ENCODE measurements at regions not wholly inside any gene's neighbourhood (a gene's known extent, or its start where the extent isn't known, plus 50 kb on each side); places are given as distances from the start of the nearest gene placed in this dataset.

DNA sequence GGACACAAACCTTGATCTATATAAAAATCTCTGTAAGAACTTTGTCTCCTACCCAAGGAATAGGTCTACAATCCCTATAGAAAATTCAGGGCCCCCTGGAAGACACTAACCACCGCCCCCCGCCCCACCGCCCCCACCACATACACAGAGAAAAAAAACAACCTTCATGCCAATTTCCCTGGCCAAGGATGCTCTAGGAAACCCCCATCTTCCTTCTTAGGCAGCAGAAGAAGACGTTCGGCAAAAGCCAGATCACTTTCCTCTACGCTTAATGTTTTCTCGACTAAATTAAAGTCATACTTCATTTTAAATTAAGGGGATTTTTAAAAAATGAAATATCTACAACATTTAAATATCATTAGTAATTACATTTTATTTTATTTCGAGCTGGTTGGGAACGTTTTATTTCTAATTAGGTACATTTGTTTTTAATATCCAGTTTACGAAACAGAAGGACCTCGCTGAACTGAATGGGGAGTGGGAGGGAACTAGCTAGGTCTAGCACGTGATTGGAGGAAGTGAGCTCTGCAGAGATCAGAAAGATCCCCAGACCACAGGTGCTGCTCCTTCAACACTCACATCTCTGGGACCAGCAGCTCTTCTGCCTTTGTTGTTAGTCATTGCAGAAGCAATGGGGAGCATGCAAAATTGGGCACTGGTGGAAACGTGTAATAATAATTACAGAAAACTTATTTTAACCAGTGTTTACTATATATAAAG lies 472.3 kb downstream of the MN1 start:
- DNase-seq, result peak; percentile 54

- DNase-seq, result no peak
Observed at GRCh38 chr22:27329966-27330645, 471.4 kb downstream of the MN1 start.

- DNase-seq, result peak; percentile 77
Observed at GRCh38 chr22:27331526-27332281, 469.9 kb downstream of the MN1 start.

DNA sequence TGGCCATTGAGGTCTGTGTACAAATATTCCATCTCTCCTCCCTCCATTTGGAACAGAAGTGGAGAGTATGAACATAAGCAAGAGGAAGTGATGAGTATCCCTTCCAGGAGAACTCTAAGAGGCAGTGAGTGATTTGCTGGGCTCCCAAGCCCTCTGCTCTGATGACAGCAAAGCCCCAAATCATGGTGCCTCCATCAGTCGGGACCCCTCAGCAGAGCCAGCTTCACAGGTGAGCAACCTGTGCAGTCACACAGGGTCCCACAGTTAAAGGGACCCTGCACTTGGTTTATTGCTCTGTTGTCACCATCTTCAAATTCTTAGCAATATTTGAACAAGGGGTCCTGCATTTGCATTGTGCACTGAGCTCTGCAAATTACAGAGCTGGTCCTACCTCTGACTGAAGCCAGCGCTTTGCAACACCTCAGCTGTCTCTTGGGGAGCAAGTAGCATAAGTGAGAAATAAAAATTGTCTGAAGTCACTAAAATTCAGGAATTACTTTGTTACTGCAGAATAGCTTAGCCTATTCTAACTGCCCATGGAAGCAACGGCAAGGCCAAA lies 466.4 kb downstream of the MN1 start:
- no peak for DNase-seq

- no peak for DNase-seq
Observed at GRCh38 chr22:27336151-27337090, 465.1 kb downstream of the MN1 start.

DNA sequence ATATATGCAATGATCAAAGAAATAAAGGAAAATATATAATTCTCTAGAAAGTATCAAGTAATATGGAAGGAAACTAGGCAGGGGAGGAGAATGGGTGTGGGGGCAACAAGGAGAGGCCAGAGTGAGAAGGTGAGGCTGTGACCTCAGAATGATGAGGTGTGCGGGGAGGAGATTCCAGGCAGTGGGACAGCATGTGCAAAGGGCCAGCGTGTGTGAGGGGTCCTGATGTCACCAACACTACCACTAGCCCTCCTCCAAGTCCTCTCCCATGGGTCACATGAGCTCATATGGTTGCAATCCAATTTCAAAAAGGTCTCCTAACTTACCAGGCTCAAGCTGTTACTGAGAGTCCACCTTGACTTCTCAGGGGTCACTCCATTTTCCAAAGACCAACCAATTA lies 463.9 kb downstream of the MN1 start:
- no peak for DNase-seq

DNA sequence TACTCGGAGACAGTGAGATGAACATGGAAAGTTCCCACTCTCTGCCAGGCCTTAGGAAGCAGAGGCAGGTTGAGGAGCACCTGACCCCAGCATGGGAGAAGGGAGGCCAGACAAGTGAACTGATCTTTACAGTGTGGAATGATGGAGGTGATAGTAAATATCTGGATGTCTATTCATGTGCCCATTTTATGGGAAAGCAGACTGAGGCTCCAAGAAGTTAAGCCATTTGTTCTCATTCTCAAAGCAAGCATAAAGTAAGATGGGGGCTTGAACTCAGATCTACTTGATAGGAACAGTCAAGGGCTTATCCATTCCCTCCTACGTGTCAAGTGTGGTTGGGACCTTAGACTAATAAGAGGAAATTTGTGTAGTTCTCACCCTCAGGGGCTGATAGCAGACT lies 461.5 kb downstream of the MN1 start:
- no peak for DNase-seq

DNA sequence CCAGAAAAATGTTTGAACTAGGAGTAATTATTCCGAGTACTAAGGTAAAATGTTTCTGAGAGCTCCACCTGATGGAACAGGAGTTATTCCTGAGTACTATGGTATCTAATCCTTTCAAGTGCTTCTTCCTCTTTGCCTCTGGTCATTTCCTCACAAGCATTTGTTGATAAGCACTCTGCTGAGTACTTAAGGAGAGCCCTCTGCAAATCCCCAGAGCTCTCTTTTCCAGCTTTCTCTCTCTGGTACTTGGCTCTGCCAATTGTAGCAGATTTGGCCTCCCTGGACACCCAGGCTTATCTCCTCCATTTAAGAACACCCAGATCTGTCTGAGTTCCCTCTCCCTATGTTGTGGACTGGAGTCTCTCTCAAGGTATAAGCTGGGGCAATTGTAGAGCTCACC lies 457.0 kb downstream of the MN1 start:
- DNase-seq, result no peak

GRCh38 chr22:27345691-27346090 lies 455.9 kb downstream of the MN1 start:
- DNase-seq, result no peak

GRCh38 chr22:27347951-27348350 lies 453.6 kb downstream of the MN1 start:
- no peak for DNase-seq

DNA sequence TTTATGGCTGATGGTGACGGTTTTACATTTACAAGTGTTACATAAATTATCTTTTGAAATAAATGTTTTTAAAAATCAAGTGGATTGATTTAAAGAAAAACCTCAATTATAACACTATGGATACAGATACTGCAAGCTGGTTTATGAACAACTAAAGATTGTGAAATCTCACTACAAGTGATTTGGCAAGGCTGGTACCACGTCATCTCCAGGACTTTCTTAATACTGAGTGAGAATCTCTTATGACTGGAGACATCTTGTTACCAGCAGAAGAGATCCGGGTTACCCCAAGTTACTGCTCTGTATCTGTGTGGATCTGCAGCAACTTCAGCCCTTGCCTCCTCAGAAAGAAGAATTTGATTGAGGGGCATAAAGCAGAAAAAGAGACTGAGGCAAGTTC lies 452.9 kb downstream of the MN1 start:
- DNase-seq, result no peak

DNA sequence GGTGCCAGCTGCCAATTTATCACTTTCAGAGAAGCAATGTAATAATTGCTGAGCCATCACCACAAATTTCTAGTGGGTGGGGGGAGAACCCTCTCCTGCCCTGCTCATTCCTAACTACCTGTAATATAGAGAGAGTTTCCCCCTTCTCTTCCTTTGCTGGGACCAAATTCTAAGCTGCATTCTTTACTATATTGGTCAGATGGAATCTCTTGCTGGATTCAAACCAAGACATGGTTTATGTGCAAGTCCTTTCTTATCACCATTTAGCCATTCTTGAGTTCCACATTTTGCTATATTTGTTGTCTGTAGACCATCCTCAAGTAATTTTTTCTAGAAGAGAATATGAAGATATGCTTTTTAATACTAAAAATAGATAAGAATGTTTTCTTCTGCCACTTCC lies 452.1 kb downstream of the MN1 start:
- no peak for DNase-seq

- no peak for DNase-seq
Observed at GRCh38 chr22:27350306-27350705, 451.2 kb downstream of the MN1 start.

- no peak for DNase-seq
Observed at GRCh38 chr22:27352426-27352825, 449.1 kb downstream of the MN1 start.

GRCh38 chr22:27358096-27358870 lies 443.3 kb downstream of the MN1 start:
- DNase-seq, result no peak

- DNase-seq, result peak; percentile 86
Observed at GRCh38 chr22:27370269-27370668, 431.3 kb downstream of the MN1 start.

DNA sequence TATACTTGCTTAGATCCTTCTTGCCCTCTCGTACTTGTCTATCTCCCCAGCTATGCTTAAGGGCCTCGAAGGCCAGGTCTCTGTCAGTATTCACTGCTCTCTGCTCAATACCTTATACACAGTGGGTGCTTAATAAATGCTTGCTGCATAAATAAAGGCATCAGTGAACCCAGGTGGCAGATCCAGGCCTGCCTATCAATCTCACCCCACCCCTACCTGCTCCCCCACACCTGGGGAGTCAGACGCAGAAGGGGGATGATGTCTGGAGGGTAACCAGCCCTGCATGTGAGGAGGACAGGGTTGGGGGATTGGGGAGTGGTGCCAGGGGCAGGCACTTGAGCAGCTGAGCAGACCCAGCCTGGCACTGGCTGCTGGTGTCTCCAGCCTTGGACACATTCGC lies 430.6 kb downstream of the MN1 start:
- DNase-seq, result no peak

- no peak for DNase-seq
Observed at GRCh38 chr22:27372364-27372763, 429.2 kb downstream of the MN1 start.

GRCh38 chr22:27372969-27373670 lies 428.4 kb downstream of the MN1 start:
- DNase-seq, result no peak

DNA sequence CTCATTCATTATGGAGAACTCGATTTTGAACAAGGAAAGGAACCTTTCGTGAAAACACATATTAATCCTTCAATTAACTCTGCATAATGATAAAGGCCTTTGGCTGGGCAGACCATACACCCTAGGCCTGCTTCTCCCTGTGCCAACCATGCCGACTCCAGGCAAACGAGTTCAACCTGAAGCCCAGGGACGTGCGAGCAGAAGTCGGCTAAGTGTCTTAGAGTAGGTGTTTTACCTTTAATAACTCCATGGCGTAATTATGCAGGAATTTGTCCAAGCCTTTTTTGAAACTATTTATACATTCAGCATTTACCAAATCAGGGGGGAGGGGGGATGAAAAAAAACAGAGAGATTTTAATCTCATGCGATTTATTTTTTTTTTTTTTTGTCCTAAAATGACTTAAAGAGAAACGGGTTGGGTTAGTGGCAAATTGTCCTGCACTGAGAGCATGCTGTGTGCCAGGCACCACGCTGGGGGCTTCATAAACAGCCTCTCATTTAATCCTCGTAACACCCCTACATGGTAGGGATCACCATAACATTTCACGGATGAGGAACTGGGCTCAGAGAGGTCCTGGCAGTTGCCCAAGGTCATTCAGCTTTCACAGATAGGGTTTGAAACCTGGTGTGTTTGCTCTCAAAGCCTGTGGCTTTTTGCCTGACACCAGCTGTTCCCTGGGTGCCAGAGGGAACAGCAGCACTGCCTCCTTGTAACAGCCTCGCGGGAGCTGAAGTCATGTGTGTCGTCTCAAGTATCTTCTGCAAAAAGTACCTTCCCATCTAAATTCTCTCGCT lies 423.9 kb downstream of the MN1 start:
- DNase-seq, result peak; percentile 28
